Natural killer cell treated with Interleukin-12 subunit alpha and Interleukin-12 subunit beta and Interleukin-15 and Interleukin-18, amount 100 ng/mL, for 72 hours (primary cell): ENCODE measurements at regions not wholly inside any gene's neighbourhood (a gene's known extent, or its start where the extent isn't known, plus 50 kb on each side); places are given as distances from the start of the nearest gene placed in this dataset.
A peak's percentile ranks its signal among the peaks of the same experiment; 100 is the strongest.
"Not testable (repeated sequence)": the region's sequence is repeated elsewhere in the genome, so short reads cannot be mapped to it uniquely, and the experiment has no call there.

ENCODE experiments used
- ATAC-seq, 2 donors: fragments of 150-1000 bp; cut with Tn5 transposase in 1 of 2; sonication (Bioruptor Pico), chemical (Tn5 transposase) in 1 of 2; 2 replicates each; pipeline ENCODE4 v1.10.0; 2021
- DNase-seq: peaks from one replicate; pipeline ENCODE4 v3.0.0; 2022; ENCODE audit warnings: low spot score
- H3K27ac Mint-ChIP-seq, 2 donors: 1 replicate in 1 of 2; 2 replicates in 1 of 2; pipeline ENCODE4 v1.8.0; 2022; ENCODE audit warnings: mixed read lengths in 2 of 2, mild to moderate bottlenecking in 1 of 2, moderate library complexity in 1 of 2
- H3K27me3 Mint-ChIP-seq, 2 donors: 1 replicate in 1 of 2; 2 replicates in 1 of 2; pipeline ENCODE4 v1.8.0; 2022; ENCODE audit warnings: mixed read lengths in 2 of 2
- H3K36me3 Mint-ChIP-seq: one replicate; pipeline ENCODE4 v1.8.0; 2022; ENCODE audit warnings: mixed read lengths
- H3K4me1 Mint-ChIP-seq, 2 donors: 1 replicate in 1 of 2; 2 replicates in 1 of 2; pipeline ENCODE4 v1.8.0; 2022; ENCODE audit warnings: low read depth in 2 of 2, mixed read lengths in 2 of 2, mild to moderate bottlenecking in 1 of 2
- H3K4me3 Mint-ChIP-seq: one replicate; pipeline ENCODE4 v1.8.0; 2022; ENCODE audit warnings: mixed read lengths
- H3K9me3 Mint-ChIP-seq: 2 replicates; pipeline ENCODE4 v1.8.0; 2022; ENCODE audit warnings: mixed read lengths

DNA sequence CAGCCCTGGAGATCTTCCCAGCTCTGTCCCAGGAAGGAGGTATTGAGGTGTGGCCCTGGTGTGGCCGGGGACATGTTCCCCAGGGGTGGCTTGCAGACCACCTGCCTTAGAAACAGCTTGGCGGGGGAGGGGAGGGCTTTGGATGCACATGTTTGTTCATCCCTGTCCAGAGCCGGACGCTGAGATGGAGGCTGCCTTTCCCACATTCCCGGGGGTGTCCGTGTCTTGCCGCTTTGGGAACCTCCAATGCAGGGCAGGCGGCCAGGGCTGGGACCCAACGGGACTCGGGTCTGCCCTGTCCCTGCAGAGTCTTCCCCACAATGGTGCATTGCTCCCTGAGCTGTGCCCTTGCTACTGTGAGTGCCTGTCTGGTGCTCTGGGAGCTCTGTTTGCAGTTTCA, 319.5 kb upstream of the SFSWAP start:
- peaks cover 3 to 6% of the 10 kb centered on the region in 2 donors for H3K27me3 Mint-ChIP-seq
- H3K27ac Mint-ChIP-seq = no peak overlapping the region
- no peaks in the 10 kb centered on the region for H3K36me3 Mint-ChIP-seq
- no peaks in the 10 kb centered on the region for H3K9me3 Mint-ChIP-seq
- no peak for ATAC-seq
- no peak for DNase-seq
- H3K4me1 Mint-ChIP-seq = no peaks in the 10 kb centered on the region
- H3K4me3 Mint-ChIP-seq = no peak overlapping the region

DNA sequence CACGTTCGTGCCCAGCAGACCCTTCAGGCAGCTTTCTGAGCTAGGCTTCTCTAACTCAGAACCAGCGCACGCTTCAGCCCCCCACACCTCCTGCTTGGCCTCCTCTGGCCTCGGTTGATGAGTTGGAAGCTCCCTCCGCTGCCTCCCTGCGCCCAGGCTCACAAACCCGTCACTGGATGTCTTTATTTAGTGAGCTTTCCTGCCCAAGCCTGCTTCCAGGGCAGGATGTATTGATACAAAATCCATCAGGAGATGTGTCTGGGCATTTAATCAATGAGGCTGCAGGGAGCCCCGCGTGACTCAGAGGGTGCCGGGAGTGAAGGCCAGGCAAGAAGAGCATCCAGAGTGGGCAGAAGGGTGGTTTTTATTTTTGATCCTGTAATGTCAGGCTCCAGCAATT, 316.1 kb upstream of the SFSWAP start:
- peaks cover 14% of the 10 kb centered on the region for H3K36me3 Mint-ChIP-seq
- not testable (repeated sequence) for H3K4me1 Mint-ChIP-seq, H3K27ac Mint-ChIP-seq, H3K9me3 Mint-ChIP-seq, DNase-seq, H3K27me3 Mint-ChIP-seq, ATAC-seq, H3K4me3 Mint-ChIP-seq

DNA sequence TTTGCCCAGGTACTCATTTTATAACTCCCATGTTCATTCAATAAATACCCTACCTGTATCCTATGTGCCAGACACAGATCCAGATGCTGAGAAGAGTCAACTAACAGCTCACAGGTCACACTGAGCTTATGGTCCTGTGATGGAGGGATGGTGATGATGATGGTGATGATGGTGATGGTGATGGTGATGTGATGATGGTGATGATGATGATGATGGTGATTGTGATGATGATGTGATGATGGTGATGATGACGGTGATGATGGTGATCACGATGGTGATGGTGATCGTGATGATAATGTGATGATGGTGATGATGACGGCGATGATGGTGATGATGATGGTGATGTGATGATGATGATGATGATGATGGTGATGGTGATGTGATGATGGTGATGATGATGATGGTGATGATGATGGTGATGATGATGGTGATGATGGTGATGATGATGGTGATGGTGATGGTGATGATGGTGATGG, 315.6 kb upstream of the SFSWAP start:
- not testable (repeated sequence) for H3K9me3 Mint-ChIP-seq, H3K4me3 Mint-ChIP-seq, H3K4me1 Mint-ChIP-seq, DNase-seq, ATAC-seq, H3K27me3 Mint-ChIP-seq, H3K27ac Mint-ChIP-seq
- H3K36me3 Mint-ChIP-seq = peaks cover 14% of the 10 kb centered on the region

DNA sequence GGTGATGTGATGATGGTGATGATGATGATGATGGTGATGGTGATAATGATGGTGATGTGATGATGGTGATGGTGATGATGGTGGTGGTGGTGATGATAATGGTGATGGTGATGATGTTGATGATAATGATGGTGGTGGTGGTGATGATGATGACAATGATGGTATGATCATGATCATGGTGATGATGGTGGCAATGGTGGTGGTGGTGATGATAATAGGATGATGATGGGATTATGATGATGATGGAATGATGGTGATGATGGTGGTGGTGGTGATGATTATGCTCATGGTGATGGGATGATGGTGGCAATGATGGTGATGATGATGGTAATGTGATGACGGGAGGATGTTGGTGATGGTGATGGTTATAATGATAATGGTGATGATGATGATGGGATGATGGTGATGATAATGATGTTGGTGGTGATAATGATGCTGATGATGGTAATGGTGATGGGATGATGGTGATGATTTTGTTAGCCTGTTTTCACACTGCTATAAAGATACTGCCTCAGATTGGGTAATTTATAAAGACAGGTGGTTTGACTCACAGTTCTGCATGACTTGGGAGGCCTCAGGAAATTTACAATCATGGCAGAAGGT, 314.8 kb upstream of the SFSWAP start:
- Mint-ChIP-seq H3K9me3 (peaks cover 8% of the 10 kb centered on the region), H3K4me3 (no peak overlapping the region), H3K27me3 (no peaks in the 10 kb centered on the region), H3K27ac (no peak overlapping the region), H3K36me3 (peaks cover 14% of the 10 kb centered on the region), H3K4me1 (no peaks in the 10 kb centered on the region)
- ATAC-seq (no peak), DNase-seq (no peak)

DNA sequence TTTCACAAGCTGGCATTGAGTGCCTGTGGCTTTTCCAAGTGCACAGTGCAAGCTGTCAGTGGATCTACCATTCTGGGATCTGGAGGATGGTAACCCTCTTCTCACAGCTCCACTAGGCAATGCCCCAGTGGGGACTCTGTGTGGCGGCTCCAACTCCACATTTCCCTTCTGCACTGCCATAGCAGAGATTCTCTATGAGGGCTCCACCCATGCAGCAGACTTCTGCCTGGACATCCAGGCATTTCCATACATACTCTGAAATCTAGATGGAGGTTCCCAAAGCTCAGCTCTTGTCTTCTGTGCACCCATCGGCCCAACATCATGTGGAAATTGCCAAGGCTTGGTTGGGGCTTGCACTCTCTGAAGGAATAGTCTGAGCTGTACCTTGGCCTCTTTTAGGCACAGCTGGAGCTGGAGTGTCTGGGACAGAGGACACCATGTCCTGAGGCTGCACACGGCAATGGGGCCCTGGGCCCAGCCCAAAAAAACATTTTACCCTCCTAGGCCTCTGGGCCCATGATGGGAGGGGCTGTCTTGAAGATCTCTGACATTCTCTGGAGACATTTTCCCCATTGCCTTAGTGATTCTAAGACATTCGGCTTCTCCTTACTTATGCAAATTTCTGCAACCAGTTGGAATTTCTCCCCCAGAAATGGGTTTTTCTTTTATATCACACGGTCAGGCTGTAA, 313.3 kb upstream of the SFSWAP start:
- no peak for ATAC-seq
- Mint-ChIP-seq H3K27me3 (no peaks in the 10 kb centered on the region), H3K36me3 (peaks cover 14% of the 10 kb centered on the region), H3K4me1 (no peaks in the 10 kb centered on the region), H3K9me3 (peaks cover 8% of the 10 kb centered on the region), H3K27ac (no peak overlapping the region), H3K4me3 (no peak overlapping the region)
- no peak for DNase-seq

DNA sequence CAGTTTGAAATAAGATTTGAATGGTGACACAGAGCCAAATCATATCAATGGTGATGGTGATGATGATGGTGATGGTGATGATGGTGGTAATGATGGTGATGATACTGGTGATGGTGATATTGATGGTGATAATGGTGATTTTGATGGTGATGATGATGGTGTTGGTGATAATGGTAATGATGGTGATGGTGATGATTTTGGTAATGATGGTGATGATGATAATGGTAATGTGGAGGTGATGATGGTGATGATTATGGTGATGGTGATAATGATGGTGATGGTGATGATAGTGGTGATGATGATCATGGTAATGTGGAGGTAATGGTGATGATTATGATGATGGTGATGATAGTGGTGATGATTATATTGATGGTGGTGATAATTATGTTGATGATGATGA, 311.9 kb upstream of the SFSWAP start:
- DNase-seq = no peak
- Mint-ChIP-seq H3K4me1 (no peaks in the 10 kb centered on the region), H3K27ac (no peak overlapping the region), H3K9me3 (peaks cover 8% of the 10 kb centered on the region), H3K36me3 (peaks cover 14% of the 10 kb centered on the region), H3K27me3 (no peaks in the 10 kb centered on the region), H3K4me3 (no peak overlapping the region)
- no peak for ATAC-seq

DNA sequence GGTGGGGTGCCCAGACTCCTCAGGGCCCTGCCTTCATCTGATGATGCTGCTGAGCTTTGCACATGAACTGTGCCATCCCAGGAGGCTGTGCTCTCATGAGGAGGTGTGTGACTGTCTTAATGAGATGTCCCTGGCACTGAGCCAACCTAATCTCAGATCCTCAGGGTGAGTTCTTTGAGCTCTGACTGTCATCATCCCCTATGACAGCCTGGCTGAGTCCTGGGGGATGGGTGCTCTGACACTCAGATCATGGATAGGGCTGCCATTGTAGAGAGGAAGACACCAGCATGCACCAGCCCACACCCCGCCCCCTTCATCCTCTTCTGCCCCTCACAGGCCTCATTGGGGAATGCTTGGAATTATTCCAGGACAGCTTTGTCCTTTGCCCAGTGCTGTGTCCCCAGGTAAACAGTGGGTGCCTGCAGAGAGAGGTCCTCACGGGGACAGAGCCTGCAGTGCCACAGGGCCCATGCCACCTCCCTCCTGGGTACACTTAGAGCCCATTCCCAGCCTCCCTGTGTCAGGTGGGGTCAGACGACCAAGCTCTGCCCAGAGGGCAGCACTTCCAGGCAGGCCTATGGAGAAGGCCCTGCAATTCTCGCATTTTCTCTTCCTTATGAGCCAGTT, 310.1 kb upstream of the SFSWAP start:
- ATAC-seq, H3K27ac Mint-ChIP-seq, DNase-seq, H3K27me3 Mint-ChIP-seq, H3K4me3 Mint-ChIP-seq, H3K4me1 Mint-ChIP-seq, H3K9me3 Mint-ChIP-seq: not testable (repeated sequence)
- peaks cover 14% of the 10 kb centered on the region for H3K36me3 Mint-ChIP-seq

DNA sequence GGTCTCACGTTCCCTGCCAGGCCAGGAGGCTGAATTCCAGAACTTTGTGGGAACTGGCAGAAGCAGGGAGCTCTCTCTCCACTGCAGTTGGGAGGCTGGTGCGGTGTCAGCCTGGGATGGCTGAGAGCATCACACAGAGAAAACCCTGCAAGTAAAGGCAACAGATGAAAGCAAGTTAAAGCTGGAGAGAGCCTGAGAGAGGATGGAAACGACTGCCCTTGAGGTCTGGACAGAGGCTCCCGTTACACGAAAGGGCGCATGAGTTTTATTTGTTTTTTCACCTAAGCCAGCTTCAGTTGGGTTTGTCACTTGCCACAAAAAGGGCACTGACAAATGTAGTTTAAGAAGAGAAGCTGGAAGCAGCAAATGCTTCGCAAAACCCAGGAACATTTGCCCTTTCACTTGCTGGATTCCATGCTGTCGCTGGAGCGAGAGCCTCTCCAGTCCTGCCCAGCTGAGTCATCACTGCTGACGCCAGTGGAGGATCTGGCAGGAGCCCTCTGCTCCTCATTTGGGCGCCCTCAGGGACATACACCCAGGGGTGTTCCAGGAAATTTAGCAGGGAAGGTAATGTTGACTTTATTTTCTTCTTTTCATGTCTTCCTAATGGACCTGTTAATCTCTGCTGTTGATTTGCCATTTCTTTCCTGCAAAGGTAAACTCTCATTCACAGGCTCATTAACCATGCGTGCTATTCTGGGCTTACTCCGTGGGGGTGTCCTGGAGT, 308.8 kb upstream of the SFSWAP start:
- DNase-seq, ATAC-seq, H3K27ac Mint-ChIP-seq, H3K4me1 Mint-ChIP-seq, H3K4me3 Mint-ChIP-seq, H3K27me3 Mint-ChIP-seq, H3K9me3 Mint-ChIP-seq: not testable (repeated sequence)
- peaks cover 14% of the 10 kb centered on the region for H3K36me3 Mint-ChIP-seq

DNA sequence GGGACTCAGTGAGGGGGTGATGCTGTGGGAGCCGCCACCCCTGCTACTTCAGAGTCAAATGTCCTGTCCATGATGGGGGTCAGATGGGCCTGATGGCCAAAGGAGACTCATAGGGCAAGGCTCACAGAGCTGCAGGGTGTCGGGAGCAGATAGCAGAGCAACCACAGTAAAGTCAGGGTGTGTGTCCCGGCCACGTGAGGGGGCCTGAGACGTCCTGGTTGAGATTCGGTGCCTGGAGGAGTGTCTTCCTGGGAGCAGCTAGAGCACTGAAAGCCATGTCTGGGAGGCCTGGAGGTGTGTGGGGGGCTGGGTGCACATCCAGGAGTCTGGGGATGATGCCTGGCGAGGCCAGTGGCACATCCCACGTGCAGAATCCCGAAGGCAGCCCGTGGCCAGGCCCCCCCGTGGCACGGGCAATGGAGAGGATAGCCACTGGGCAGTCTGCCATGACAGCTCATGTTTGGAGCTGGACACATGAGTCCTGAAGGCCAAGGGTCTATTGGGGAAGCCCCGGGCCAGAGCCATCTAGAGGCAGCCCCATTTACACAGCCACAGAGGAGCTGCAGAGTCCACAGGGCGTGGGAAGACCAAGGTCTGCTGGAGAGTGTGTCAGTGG, 308.0 kb upstream of the SFSWAP start:
- no peaks in the 10 kb centered on the region for H3K4me1 Mint-ChIP-seq
- H3K27me3 Mint-ChIP-seq = peaks cover 0 to 6% of the 10 kb centered on the region in 2 donors
- H3K9me3 Mint-ChIP-seq = peaks cover 8% of the 10 kb centered on the region
- H3K36me3 Mint-ChIP-seq = peaks cover 14% of the 10 kb centered on the region
- DNase-seq = no peak
- no peak overlapping the region for H3K27ac Mint-ChIP-seq
- H3K4me3 Mint-ChIP-seq = no peak overlapping the region
- ATAC-seq = no peak

DNA sequence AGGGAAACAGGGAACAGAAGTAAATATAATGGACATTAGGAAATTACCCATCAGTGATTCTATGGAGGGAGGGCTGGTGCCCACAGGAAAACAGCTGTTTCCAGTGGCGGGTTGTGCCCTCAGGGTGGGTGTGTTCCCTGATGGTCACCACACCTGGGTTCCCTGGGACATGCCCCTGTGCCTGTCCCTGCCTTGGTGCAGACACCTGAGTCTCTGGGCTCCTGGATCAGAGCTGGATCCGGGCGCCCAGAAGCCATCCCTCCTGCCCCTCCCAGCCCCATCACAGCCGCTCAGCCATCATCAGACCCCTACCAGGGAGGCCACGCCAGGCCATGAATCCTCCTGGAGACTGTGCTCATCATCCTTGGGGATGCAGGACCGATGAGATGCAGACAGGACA, 307.2 kb upstream of the SFSWAP start:
- DNase-seq (no peak), ATAC-seq (no peak)

DNA sequence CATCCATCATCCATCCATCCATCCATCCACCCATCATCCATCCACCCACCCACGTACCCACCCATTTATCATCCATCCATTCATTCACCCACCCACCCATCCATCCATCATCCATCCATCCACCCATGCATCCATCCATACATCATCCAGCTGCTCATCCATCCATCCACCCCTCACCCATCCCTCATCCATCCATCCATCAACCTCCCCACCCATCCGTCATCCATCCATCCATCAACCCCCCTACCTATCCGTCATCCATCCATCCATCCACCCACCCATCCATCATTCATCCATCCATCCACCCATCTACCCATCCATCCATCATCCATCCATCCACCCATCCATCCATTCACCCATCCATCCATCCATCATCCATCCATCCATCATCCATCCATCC, 306.2 kb upstream of the SFSWAP start:
- no peaks in the 10 kb centered on the region for H3K36me3 Mint-ChIP-seq
- no peaks in the 10 kb centered on the region for H3K9me3 Mint-ChIP-seq
- H3K27ac Mint-ChIP-seq = no peak overlapping the region
- H3K4me3 Mint-ChIP-seq = no peak overlapping the region
- no peaks in the 10 kb centered on the region for H3K4me1 Mint-ChIP-seq
- DNase-seq = no peak
- ATAC-seq = no peak
- H3K27me3 Mint-ChIP-seq = peaks cover 6 to 9% of the 10 kb centered on the region in 2 donors

More for the DNA sequence above, 307.2 kb upstream of the SFSWAP start:
- no peaks in the 10 kb centered on the region for H3K4me1 Mint-ChIP-seq
- H3K9me3 Mint-ChIP-seq = peaks cover 5% of the 10 kb centered on the region
- H3K36me3 Mint-ChIP-seq = peaks cover 6% of the 10 kb centered on the region
- no peak overlapping the region for H3K27ac Mint-ChIP-seq
- no peak overlapping the region for H3K4me3 Mint-ChIP-seq
- peaks cover 0 to 6% of the 10 kb centered on the region in 2 donors for H3K27me3 Mint-ChIP-seq

DNA sequence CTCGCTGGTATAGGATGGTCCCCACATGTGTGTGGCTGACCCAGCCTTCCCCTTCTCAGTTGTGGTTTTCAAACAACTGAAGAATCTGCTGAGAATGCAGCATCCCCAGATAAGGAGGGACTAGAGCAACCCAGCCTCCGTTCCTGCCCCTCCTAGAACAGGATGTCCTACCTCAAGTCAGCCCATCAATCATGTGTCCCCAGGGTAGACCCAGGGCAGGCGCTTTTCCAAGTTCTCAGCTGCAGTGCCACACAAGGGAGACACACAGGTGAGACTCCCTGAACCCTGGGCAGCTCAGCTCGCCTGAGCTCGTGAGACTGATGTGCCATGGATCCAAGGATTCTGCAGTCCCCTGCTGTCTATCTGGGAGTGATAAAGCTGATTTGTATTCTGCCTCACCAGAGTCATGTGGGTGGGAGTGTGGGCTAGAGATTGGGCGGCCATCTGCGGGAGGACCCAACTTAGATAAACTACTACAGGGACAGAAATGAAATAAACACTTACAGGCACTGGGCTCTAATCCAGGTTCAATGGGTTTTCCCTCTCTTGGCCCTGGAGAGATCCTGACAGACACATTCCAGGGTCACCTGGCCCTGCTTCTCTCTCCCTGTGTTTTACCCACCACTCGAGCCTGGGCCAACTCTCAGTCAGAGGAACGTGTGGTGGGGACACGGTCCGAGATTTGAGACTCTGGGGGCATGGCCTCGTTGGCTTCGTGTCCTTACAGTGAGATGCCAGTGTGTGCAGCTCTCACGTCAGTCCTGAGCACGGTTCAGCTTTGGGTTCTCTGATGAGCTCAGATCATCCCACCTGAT, 303.5 kb upstream of the SFSWAP start:
- Mint-ChIP-seq H3K4me1 (no peaks in the 10 kb centered on the region), H3K4me3 (no peak overlapping the region), H3K9me3 (no peaks in the 10 kb centered on the region), H3K27me3 (peaks cover 11 to 16% of the 10 kb centered on the region in 2 donors), H3K36me3 (no peaks in the 10 kb centered on the region), H3K27ac (no peak overlapping the region)
- DNase-seq (no peak), ATAC-seq (peak in 1 of 2 donors; percentile 16)

DNA sequence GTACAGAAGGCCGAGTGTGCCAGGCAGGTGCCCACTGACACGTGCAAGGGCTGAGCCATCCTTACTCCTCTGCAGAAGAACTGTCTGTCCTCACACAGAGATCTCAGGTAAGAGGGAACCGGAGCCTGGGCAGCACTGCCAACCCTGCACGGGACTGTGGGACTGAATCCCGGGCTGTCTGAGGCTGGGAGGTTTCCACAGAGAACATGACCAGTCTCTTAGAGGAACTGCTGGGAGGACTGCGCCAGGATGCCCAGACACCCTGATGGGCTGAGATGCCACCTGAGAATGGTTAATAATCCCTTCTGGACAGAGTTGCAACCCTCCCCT, 302.9 kb upstream of the SFSWAP start:
- H3K4me3 Mint-ChIP-seq = no peak overlapping the region
- H3K9me3 Mint-ChIP-seq = no peaks in the 10 kb centered on the region
- H3K4me1 Mint-ChIP-seq = no peaks in the 10 kb centered on the region
- no peaks in the 10 kb centered on the region for H3K36me3 Mint-ChIP-seq
- DNase-seq (no peak), ATAC-seq (no peak)
- no peak overlapping the region for H3K27ac Mint-ChIP-seq
- H3K27me3 Mint-ChIP-seq = peaks cover 11 to 16% of the 10 kb centered on the region in 2 donors
